Heart left ventricle (tissue), 13 donors: ENCODE measurements at regions not wholly inside any gene's neighbourhood (a gene's known extent, or its start where the extent isn't known, plus 50 kb on each side); places are given as distances from the start of the nearest gene placed in this dataset.

Source experiments
- CTCF ChIP-seq, 12 donors: fragments of 200-600 bp; sonication (generic) in 4 of 12; IDR thresholded peaks; one replicate each; pipeline versions ENCODE4 v1.5.0 to v1.8.0; 2018 to 2022; ENCODE audit warnings: antibody characterized with exemption in 12 of 12, mild to moderate bottlenecking in 5 of 12
- POLR2A ChIP-seq, 2 donors: fragments of 450-650 bp; IDR thresholded peaks; one replicate each; pipeline ENCODE4 v1.6.1; 2017; ENCODE audit warnings: antibody characterized with exemption in 2 of 2, mild to moderate bottlenecking in 2 of 2, moderate library complexity in 2 of 2
- donor health status: ischemic (EF 13 %, LVEDD 7.1; RV severe dilation, severe dysfunction).
- donor health status: DM: no; HTN: yes; CAD: no.
- donor health status: DM: no; HTN: no; CAD: no.
- donor health status: ischemic (EF 25% LVEDD 6.9; RV normal size, moderate dysfunction).
- donor health status: ischemic (EF 25% LVEDD 5.7; RV mildly dilated, moderate dysfunction).
- donor health status: ischemic (EF 35%, LVEDD 5.7; RV mildly dilated, moderate dysfunction).
- donor health status: nonischemic (EF 11% LVEDD 7.7; RV severe dilation, severe dysfunction).
- donor health status: DM: yes; HTN: yes; CAD: no.
- donor health status: PGD.
- donor health status: ischemic (EF 29% LVEDD 5.4; RV normal size, mild dysfunction).
- donor health status: nonischemic (EF 23%, LVEDD 6.1; RV moderate dilation, normal function).

GRCh38 chr2:59195851-59196250 is 954.7 kb upstream of the FANCL start:
- TF ChIP-seq CTCF (IDR thresholded peaks at IDR 0.05) = no peak
- no peak for TF ChIP-seq POLR2A (IDR thresholded peaks at IDR 0.05)
